ENCODE measurements at regions not wholly inside any gene's neighbourhood (a gene's known extent, or its start where the extent isn't known, plus 50 kb on each side); places are given as distances from the start of the nearest gene placed in this dataset.

- DNase-seq (ENCODE audit: low read depth) = no peak
These were observed 327.0 kb upstream of the NOCT start for GRCh38 chr4:138688408-138689085.

GRCh38 chr4:138686106-138686835 lies 329.3 kb upstream of the NOCT start:
- no peak for DNase-seq (ENCODE audit: low read depth)

DNA sequence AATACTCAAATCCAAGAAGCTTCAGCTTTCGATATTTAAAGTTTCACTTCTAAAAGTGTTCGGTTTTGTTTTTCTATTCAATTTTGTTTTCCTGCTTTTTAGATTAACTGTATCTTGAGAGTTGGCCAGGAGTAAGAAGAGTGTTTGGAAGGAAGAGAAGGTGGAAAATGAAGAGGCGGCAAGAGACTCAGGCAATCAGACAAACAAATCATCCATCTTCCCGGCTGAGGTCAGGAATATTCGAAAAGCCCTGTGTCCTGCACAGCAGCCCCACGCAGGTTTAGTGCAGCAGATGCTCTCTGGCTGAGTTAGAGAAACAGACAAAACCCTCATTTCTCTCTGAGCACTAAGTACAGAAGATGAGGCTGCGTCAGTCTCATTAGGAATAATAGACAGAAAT lies 330.3 kb upstream of the NOCT start:
- DNase-seq (ENCODE audit: low read depth) = no peak

- DNase-seq (ENCODE audit: low read depth) = peak; percentile 57
These were observed 334.5 kb upstream of the NOCT start for GRCh38 chr4:138680989-138681604.

GRCh38 chr4:138680256-138680655 lies 335.3 kb upstream of the NOCT start:
- no peak for DNase-seq (ENCODE audit: low read depth)

GRCh38 chr4:138678985-138679746 lies 336.4 kb upstream of the NOCT start:
- DNase-seq (ENCODE audit: low read depth) = no peak

- DNase-seq (ENCODE audit: low read depth) = no peak
These were observed 337.8 kb upstream of the NOCT start for GRCh38 chr4:138677748-138678147.

GRCh38 chr4:138677212-138677611 lies 338.4 kb upstream of the NOCT start:
- no peak for DNase-seq (ENCODE audit: low read depth)

DNA sequence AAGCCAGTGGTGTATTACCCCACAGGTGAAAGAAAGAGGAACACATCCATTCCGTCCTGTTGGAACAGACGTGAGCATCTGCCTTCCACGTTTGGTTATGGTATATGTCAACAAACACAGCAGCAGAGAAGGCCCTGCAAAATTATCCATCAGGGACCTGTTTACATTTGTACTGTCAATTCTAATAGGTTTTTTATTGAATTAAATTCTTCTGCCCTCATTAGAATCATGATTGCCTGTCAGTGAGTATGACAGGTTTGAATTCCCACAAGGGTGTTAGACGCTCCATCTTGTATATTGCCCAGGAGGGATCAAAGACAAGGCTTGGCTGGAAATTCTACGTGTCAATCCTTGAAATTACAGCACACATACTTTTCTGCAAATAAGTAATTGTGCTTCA lies 339.9 kb upstream of the NOCT start:
- DNase-seq (ENCODE audit: low read depth) = no peak

DNA sequence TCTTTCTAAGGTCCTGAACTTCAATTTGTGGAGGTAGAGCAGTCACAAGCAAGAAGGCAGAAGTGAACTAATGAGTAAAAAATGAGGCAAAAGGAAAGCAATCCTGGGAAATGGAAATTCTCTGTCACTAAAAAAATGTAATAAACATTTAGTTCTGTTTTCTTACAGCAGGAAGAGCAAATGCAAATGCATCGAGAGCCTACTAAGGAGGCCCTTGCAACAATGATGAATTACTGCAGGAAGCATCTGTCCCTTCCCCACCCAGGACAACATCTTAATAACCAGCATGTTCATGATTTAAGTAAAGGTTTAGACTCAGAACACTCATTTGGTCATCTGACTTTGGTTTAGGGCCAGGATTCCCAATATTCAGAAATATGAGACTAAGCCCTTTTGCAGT lies 341.4 kb upstream of the NOCT start:
- DNase-seq (ENCODE audit: low read depth) = no peak

GRCh38 chr4:138673053-138673452 lies 342.5 kb upstream of the NOCT start:
- no peak for DNase-seq (ENCODE audit: low read depth)

- DNase-seq (ENCODE audit: low read depth) = no peak
These were observed 343.1 kb upstream of the NOCT start for GRCh38 chr4:138672393-138672976.

GRCh38 chr4:138671606-138672084 lies 343.9 kb upstream of the NOCT start:
- no peak for DNase-seq (ENCODE audit: low read depth)

- no peak for DNase-seq (ENCODE audit: low read depth)
These were observed 344.5 kb upstream of the NOCT start for GRCh38 chr4:138671106-138671505.

GRCh38 chr4:138670681-138671080 lies 344.9 kb upstream of the NOCT start:
- DNase-seq (ENCODE audit: low read depth) = no peak

DNA sequence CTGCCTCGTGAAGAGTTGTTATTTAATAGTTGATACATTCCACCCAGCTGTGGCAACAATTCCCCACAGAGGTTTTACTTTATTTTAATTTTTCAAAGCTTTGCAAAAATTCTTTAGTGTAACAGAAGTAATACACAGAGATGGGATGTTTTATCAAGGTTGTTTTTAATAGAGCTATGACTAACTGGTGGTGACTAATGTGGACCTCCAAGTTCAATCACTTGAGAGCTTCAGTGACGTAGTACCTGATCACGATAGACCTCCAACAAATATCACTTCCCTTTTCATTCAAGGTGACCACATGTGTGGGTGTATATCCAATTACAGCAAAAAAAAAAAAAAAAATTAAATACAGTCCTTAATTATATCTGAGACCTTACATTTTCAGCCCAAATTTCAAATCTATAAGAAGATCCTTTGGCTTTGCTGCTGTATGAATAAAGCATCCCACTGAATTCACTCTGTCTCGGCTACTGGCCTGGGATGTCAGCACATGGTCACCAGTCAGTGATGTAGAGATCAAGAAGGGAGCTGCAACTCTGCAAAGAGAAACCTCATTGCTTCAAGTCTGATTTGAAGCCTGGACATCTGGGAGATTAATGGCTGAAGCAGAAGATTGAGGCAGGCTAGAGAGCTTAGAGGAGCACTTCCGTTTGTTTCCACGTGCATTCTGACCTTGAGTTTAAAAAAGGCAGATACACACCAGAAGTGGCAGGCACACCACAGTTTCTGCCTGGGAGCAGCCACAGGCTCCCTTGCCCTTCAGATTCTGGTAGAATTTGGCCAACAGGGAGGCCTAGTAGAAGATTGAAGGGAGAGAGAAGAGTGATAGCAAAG lies 345.9 kb upstream of the NOCT start:
- DNase-seq (ENCODE audit: low read depth) = no peak

GRCh38 chr4:138668309-138668708 lies 347.3 kb upstream of the NOCT start:
- DNase-seq (ENCODE audit: low read depth) = no peak

DNA sequence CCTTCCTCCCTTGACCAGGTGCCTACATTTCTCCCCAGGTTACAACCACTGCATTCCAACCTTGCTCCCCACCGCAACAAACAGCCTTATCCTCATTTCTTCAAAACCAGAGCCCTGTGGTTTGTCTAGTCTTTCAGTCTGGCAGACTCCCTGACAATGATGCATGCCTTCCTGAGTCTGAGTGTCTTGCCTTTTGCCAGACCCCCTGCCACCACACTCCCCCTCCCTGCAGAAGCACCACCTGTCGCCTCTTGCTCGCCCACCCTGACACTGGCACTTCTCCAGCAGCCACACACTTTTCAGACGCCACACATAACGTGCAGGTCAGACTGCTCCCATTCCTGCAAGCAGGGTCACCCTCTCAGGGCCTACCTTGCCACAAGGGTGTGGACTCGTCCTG lies 349.2 kb upstream of the NOCT start:
- DNase-seq (ENCODE audit: low read depth) = no peak

- no peak for DNase-seq (ENCODE audit: low read depth)
These were observed 349.7 kb upstream of the NOCT start for GRCh38 chr4:138665851-138666250.

GRCh38 chr4:138663883-138664282 lies 351.7 kb upstream of the NOCT start:
- no peak for DNase-seq (ENCODE audit: low read depth)

DNA sequence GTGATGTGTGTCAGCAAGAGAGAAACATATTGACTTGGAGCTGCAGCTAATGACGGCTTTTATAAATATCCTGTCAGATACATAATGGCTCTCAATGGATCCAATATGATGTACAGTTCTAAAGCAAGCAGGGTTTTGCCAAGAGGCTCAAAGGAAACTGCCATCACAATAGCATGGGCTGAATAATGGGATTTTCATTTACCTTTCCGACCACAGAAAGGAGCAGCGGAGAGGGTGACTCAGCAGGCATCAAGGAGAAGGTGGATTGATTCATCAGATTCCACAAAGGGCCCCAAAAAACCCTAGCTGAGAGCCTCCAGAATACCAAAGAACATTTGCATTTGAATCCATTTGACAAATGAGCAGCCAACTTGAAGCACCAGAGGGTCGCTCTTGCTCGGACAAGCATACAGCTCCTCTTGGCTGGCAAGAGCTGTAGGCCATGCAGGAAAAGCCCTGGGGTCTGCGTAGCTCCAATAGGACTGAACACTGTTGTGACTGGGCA lies 355.7 kb upstream of the NOCT start:
- DNase-seq (ENCODE audit: low read depth) = no peak
